ENCODE measurements at regions not wholly inside any gene's neighbourhood (a gene's known extent, or its start where the extent isn't known, plus 50 kb on each side); places are given as distances from the start of the nearest gene placed in this dataset.

DNA sequence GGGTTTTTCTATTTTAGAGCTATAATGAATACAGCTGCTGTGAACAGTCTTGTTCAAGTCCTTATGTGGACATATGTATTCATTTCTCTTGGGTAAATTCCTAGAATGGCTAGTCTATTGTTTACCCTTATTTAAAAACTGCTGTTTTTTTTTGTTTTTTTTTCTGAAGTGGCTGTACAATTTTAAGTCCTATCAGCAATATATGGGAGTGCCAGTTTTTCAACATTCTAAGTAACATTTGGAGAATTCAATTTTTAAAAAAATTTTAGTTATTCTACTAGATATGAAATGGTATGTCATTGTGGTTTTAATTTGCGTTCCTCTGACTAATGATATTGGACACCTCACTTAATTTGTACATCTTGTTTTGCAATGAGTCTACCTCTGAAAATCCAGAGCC lies 349.7 kb downstream of the SATB2 start:
- DNase-seq: no peak
- no peaks in the 10 kb centered on the region for H3K4me1 ChIP-seq
- no peak overlapping the region for H3K27ac ChIP-seq
- H3K36me3 ChIP-seq: no peaks in the 10 kb centered on the region
- peaks cover 0 to 3% (median 0%) of the 10 kb centered on the region in 4 donors for H3K9me3 ChIP-seq
- intact Hi-C loops (cut with DNase I; ENCODE audit: low total_unique reads): no loop called here
- no peak for TF ChIP-seq POLR2AphosphoS5 (IDR thresholded peaks at IDR 0.05)
- TF ChIP-seq EP300 (IDR thresholded peaks at IDR 0.05): no peak
- TF ChIP-seq POLR2A (IDR thresholded peaks at IDR 0.05): no peak
- TF ChIP-seq, protein P1, sequence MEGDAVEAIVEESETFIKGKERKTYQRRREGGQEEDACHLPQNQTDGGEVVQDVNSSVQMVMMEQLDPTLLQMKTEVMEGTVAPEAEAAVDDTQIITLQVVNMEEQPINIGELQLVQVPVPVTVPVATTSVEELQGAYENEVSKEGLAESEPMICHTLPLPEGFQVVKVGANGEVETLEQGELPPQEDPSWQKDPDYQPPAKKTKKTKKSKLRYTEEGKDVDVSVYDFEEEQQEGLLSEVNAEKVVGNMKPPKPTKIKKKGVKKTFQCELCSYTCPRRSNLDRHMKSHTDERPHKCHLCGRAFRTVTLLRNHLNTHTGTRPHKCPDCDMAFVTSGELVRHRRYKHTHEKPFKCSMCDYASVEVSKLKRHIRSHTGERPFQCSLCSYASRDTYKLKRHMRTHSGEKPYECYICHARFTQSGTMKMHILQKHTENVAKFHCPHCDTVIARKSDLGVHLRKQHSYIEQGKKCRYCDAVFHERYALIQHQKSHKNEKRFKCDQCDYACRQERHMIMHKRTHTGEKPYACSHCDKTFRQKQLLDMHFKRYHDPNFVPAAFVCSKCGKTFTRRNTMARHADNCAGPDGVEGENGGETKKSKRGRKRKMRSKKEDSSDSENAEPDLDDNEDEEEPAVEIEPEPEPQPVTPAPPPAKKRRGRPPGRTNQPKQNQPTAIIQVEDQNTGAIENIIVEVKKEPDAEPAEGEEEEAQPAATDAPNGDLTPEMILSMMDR (IDR thresholded peaks at IDR 0.05): no peak
- no peak overlapping the region for H3K4me3 ChIP-seq
- WGBS, 5 donors: 85 to 92% (median 88%) methylated on average over 1 of the region's 1 CpG
- H3K27me3 ChIP-seq: no peaks in the 10 kb centered on the region

DNA sequence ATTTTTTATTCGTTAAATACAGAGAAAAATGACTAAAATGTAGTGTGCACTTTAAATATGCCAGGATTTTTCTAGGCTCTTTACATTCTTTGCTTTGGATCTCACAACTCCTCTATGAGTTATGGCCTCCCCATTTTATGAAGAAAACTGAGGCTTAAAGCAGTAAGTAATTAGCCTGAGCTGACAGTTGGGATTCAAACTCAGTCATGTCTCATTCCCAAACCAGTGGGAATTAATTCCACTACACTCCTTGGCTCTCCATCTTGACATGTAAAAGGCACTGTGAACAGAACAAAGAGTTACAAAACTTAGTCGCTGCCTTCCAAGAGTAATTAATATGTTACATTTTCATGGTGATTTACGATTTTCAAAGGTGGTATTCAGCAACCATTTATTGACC lies 351.9 kb downstream of the SATB2 start:
- Histone ChIP-seq H3K36me3 (no peaks in the 10 kb centered on the region), H3K4me1 (no peaks in the 10 kb centered on the region), H3K9me3 (peaks cover 0 to 3% (median 0%) of the 10 kb centered on the region in 4 donors), H3K27ac (no peak overlapping the region), H3K4me3 (no peak overlapping the region), H3K27me3 (no peaks in the 10 kb centered on the region)
- no peak for TF ChIP-seq EP300 (IDR thresholded peaks at IDR 0.05)
- TF ChIP-seq POLR2AphosphoS5 (IDR thresholded peaks at IDR 0.05): no peak
- TF ChIP-seq POLR2A (IDR thresholded peaks at IDR 0.05): no peak
- intact Hi-C loops (cut with DNase I; ENCODE audit: low total_unique reads): no loop called here
- DNase-seq: no peak
- 56 to 68% (median 65%) methylated on average over 3 of the region's 3 CpGs for WGBS, 5 donors

DNA sequence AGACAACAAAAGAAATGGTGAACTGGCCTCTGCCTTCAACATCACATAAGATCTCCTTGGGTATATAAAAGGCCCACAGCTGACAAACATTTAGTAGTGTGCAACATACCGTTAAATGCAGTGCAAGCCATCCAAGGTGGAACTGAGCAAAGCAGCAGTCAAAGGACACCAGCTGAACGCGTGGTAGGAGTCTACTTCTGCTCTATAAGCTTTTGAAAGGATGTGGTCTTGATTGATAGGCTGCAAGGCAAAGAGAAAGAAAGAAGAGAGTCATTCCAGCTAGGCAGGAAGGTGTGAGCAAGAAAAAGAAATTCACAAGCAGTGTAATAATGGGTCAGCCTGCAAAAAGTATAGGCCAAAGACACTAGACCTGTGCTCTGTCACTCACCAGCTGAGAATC lies 356.3 kb downstream of the SATB2 start:
- 82 to 95% (median 86%) methylated on average over 3 of the region's 3 CpGs for WGBS, 5 donors
- intact Hi-C loops (cut with DNase I; ENCODE audit: low total_unique reads): no loop called here
- TF ChIP-seq POLR2AphosphoS5 (IDR thresholded peaks at IDR 0.05): no peak
- TF ChIP-seq EP300 (IDR thresholded peaks at IDR 0.05): no peak
- TF ChIP-seq, protein P1 (IDR thresholded peaks at IDR 0.05): no peak
- TF ChIP-seq POLR2A (IDR thresholded peaks at IDR 0.05): no peak
- Histone ChIP-seq H3K4me3 (no peak overlapping the region), H3K36me3 (no peaks in the 10 kb centered on the region), H3K9me3 (peaks cover 0 to 3% (median 0%) of the 10 kb centered on the region in 4 donors), H3K27me3 (no peaks in the 10 kb centered on the region), H3K4me1 (no peaks in the 10 kb centered on the region), H3K27ac (no peak overlapping the region)
- no peak for DNase-seq

DNA sequence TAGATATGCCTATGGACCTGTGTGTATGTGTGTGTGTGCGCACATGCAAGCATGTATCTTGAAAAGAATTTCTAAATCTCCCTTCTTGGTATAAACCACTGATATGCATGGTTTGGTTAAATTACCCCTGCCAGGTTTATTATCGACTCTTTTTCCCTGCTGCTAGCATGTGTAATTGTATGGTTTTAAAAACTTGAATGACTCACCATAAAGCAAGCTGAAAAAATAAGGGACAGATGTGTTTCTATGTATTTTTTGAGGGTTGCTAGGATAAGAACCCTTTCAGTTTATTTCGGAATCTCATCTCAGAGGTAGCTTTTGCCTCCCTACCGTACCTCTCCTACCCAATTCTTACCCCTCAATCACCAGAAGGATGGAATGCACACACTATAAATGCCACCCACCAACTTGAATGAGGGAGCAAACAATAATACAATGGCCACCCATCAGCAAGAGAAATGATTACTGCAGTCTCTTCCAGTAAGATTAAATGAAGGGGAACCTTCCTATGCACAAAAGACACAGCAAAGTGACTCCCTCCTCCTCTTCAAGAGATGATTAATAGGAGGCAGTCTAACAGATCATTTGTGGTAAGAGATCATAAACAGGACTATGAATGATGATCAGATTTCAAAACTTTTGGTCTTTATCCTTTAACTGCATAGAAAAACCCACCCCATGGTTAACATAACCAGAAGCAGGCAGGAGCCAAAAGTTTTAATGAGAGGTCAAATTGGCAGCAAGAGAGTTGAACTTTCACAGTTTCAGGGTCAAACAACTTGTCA lies 357.2 kb downstream of the SATB2 start:
- Histone ChIP-seq H3K4me3 (no peak overlapping the region), H3K36me3 (no peaks in the 10 kb centered on the region), H3K4me1 (no peaks in the 10 kb centered on the region), H3K27ac (no peak overlapping the region), H3K9me3 (peaks cover 0 to 3% (median 0%) of the 10 kb centered on the region in 4 donors), H3K27me3 (no peaks in the 10 kb centered on the region)
- intact Hi-C loops (cut with DNase I; ENCODE audit: low total_unique reads): no loop called here
- 54 to 82% (median 58%) methylated on average over 4 of the region's 4 CpGs for WGBS, 5 donors
- no peak for TF ChIP-seq POLR2A (IDR thresholded peaks at IDR 0.05)
- TF ChIP-seq, protein P1 (IDR thresholded peaks at IDR 0.05): no peak
- no peak for TF ChIP-seq EP300 (IDR thresholded peaks at IDR 0.05)
- no peak for TF ChIP-seq POLR2AphosphoS5 (IDR thresholded peaks at IDR 0.05)
- peak in 1 of 2 donors; percentile 1 for DNase-seq

DNA sequence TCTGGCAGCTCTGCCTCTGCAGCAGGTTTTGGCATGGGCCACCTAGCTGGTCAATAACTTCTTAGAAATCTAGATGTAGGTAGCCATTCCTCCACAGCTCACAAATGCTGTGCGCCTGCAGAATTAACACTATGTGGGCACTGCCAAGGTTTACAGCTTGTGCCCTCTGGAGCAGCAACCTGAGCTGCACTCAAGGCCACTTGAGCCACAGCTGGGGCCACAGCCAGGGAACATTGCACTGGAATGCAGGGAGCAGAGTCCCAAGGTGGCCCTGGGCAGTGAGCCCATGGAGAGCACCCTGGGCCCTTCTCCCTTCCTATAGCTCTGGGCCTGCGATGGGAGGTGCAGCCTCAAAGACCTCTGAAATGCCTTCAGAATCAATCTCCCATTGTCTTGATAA lies 365.3 kb downstream of the SATB2 start:
- H3K27ac ChIP-seq: no peak overlapping the region
- intact Hi-C loops (cut with DNase I; ENCODE audit: low total_unique reads): no loop called here
- no peak overlapping the region for H3K4me3 ChIP-seq
- no peaks in the 10 kb centered on the region for H3K27me3 ChIP-seq
- no peak for TF ChIP-seq POLR2AphosphoS5 (IDR thresholded peaks at IDR 0.05)
- no peak for TF ChIP-seq POLR2A (IDR thresholded peaks at IDR 0.05)
- TF ChIP-seq, protein P1 (IDR thresholded peaks at IDR 0.05): no peak
- TF ChIP-seq EP300 (IDR thresholded peaks at IDR 0.05): no peak
- WGBS, 5 donors: 73 to 93% (median 86%) methylated on average over 1 to 2 of the region's 2 CpGs
- H3K36me3 ChIP-seq: no peaks in the 10 kb centered on the region
- no peaks in the 10 kb centered on the region for H3K4me1 ChIP-seq
- no peaks in the 10 kb centered on the region for H3K9me3 ChIP-seq
- DNase-seq: no peak

Measured in stomach (tissue), 8 donors.